ENCODE measurements at regions not wholly inside any gene's neighbourhood (a gene's known extent, or its start where the extent isn't known, plus 50 kb on each side); places are given as distances from the start of the nearest gene placed in this dataset.

- TF ChIP-seq, protein P1, sequence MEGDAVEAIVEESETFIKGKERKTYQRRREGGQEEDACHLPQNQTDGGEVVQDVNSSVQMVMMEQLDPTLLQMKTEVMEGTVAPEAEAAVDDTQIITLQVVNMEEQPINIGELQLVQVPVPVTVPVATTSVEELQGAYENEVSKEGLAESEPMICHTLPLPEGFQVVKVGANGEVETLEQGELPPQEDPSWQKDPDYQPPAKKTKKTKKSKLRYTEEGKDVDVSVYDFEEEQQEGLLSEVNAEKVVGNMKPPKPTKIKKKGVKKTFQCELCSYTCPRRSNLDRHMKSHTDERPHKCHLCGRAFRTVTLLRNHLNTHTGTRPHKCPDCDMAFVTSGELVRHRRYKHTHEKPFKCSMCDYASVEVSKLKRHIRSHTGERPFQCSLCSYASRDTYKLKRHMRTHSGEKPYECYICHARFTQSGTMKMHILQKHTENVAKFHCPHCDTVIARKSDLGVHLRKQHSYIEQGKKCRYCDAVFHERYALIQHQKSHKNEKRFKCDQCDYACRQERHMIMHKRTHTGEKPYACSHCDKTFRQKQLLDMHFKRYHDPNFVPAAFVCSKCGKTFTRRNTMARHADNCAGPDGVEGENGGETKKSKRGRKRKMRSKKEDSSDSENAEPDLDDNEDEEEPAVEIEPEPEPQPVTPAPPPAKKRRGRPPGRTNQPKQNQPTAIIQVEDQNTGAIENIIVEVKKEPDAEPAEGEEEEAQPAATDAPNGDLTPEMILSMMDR (IDR thresholded peaks at IDR 0.05), result no peak
- no peak for TF ChIP-seq POLR2AphosphoS5 (IDR thresholded peaks at IDR 0.05)
Measured at GRCh38 chr6:127053875-127054235, 64.6 kb upstream of the RSPO3 start.
